Left ventricle myocardium inferior (tissue), 1 donor: ENCODE measurements at regions not wholly inside any gene's neighbourhood (a gene's known extent, or its start where the extent isn't known, plus 50 kb on each side); places are given as distances from the start of the nearest gene placed in this dataset.
"Not testable (repeated sequence)": the region's sequence is repeated elsewhere in the genome, so short reads cannot be mapped to it uniquely, and the experiment has no call there.

ENCODE experiments used
- DNase-seq: peaks from one replicate; pipeline ENCODE4 v3.0.0-alpha.2; 2020
- H3K27ac ChIP-seq: fragments of 200-600 bp; replicated peaks from 2 replicates; pipeline ENCODE4 v1.8.0; 2021
- H3K27me3 ChIP-seq: fragments of 200-600 bp; 2 replicates; pipeline ENCODE4 v1.8.0; 2021; ENCODE audit warnings: low read depth
- H3K36me3 ChIP-seq: fragments of 200-600 bp; 2 replicates; pipeline ENCODE4 v1.8.0; 2021
- H3K4me1 ChIP-seq: fragments of 200-600 bp; 2 replicates; pipeline ENCODE4 v1.8.0; 2021
- H3K4me3 ChIP-seq: fragments of 200-600 bp; 2 replicates; pipeline ENCODE4 v1.8.0; 2021; ENCODE audit warnings: mild to moderate bottlenecking, moderate library complexity
- H3K9me3 ChIP-seq: fragments of 200-600 bp; replicated peaks from 2 replicates; pipeline ENCODE4 v1.8.0; 2021
- CTCF ChIP-seq: fragments of 200-600 bp; IDR thresholded peaks from 2 replicates; pipeline ENCODE4 v1.8.0; 2021; ENCODE audit warnings: antibody characterized with exemption, mild to moderate bottlenecking, borderline replicate concordance
- intact Hi-C: fragments of 100-400 bp; cut with micrococcal nuclease; formaldehyde crosslinking; loops from one replicate; pipeline ENCODE4 v1.11.0; 2022
- donor health status: DM: no; HTN: yes; CAD: no; lungs with severe emphysema.

DNA sequence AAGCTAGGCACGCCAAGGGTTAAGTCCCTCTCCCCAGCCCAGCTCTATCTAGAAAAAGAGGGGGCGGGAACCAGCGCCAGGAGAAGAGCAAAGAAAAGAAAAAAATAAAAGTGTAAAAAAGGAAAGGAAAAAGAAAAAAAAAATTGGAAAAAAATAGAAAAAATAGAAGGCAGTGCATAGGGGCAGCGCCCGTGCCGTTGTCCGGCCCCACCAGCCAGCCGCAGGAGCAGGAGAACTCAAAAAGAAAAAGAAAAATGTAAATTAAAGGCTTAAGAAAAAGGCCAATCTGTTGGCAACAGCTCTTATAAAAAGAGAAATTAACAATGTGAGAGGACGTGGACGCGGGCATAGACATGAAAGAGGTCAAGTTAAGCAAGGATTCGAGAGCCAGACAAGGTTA, 105.4 kb upstream of the ZNF98 start:
- H3K36me3 ChIP-seq: no peaks in the 10 kb centered on the region
- peak overlapping the region; percentile 50 for H3K27ac ChIP-seq
- intact Hi-C loops: no loop called here
- H3K4me1 ChIP-seq: no peaks in the 10 kb centered on the region
- H3K4me3 ChIP-seq: peak overlapping the region; percentile 30
- DNase-seq: no peak
- no peak for TF ChIP-seq CTCF
- no peaks in the 10 kb centered on the region for H3K9me3 ChIP-seq
- peaks cover 51% of the 10 kb centered on the region for H3K27me3 ChIP-seq

DNA sequence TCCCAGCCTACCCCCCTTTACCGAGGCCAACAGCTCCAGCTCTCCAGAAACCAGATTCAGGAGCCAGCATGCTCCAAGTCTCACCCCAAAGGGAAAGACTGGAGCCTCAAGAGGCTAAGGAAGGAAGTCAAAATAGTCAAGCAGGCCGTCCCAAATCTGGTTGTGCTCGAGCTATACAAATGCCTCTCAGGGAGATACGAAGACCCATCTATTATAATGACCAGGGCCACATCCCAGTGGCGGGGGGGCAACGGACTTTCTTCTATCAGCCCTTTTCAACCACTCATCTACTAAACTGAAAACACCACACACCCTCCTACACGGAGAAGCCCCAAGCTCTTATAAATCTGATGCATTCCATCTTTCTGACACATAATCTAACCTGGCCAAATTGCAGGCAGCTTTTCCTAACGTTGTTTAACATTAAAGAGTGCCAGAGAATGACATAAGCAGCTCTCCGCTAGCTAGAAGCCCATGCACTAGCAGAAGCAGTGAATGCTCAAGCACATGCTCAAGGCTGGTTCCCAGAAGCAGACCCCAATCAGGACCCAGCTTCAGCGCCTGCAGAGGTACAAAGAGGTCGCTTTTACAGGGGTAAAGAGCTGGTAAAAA, 104.6 kb upstream of the ZNF98 start:
- H3K9me3 ChIP-seq: no peaks in the 10 kb centered on the region
- intact Hi-C loops: no loop called here
- H3K27me3 ChIP-seq: peaks cover 43% of the 10 kb centered on the region
- peak overlapping the region; percentile 50 for H3K27ac ChIP-seq
- H3K4me1 ChIP-seq: no peaks in the 10 kb centered on the region
- H3K36me3 ChIP-seq: no peaks in the 10 kb centered on the region
- no peak for TF ChIP-seq CTCF
- peak overlapping the region; percentile 30 for H3K4me3 ChIP-seq
- DNase-seq: no peak

DNA sequence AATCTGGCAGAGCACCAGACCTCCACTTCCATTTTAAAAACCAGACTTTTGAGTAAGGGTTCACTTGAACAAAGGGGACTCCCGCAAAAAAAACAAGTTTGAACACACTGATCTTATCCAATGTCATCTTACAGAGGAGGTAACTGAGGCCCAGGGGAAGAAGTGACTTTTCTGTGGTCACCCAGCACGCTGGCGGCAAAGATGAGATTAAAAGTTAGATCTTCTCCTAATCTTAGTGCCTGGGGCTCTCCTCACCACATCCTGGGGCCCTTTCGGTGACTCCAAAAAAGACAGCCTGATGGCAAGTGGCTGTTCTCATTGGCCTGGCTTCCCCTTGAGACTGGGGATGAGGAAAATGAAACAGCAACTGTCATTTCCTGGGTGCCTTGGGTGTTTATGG, 101.8 kb upstream of the ZNF98 start:
- peaks cover 15% of the 10 kb centered on the region for H3K27me3 ChIP-seq

DNA sequence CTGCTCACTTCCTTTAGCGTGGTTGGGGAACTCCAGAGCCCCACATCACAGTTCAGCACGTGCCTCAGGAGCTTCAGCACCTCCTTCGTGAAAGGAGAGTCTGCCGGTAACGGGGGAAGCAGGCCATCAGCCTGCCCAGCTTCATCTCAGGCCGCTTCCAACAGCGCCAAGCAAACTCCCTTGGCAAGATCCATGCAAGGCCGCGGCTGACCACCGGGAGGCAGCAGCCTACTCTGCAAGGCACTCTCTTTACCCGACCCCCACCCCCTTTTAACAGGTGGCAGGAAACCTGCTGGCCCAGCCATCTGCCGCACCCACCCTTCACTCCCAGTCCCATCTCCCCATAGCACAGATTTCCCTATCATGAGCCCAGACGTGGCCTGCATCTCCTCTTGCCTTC, 97.4 kb upstream of the ZNF98 start:
- DNase-seq, H3K36me3 ChIP-seq, H3K4me1 ChIP-seq, intact Hi-C loops, H3K27ac ChIP-seq, H3K4me3 ChIP-seq: not testable (repeated sequence)
- Histone ChIP-seq H3K27me3 (peaks cover 15% of the 10 kb centered on the region), H3K9me3 (peaks cover 29% of the 10 kb centered on the region)

More for the DNA sequence above, 101.8 kb upstream of the ZNF98 start:
- no peak for TF ChIP-seq CTCF
- Histone ChIP-seq H3K9me3 (peaks cover 4% of the 10 kb centered on the region), H3K36me3 (no peaks in the 10 kb centered on the region), H3K4me1 (no peaks in the 10 kb centered on the region), H3K4me3 (no peak overlapping the region), H3K27ac (no peak overlapping the region)
- DNase-seq: no peak
- intact Hi-C loops: no loop called here

GRCh38 chr19:22519152-22519551, 97.0 kb upstream of the ZNF98 start:
- no peak overlapping the region for H3K4me3 ChIP-seq
- no peaks in the 10 kb centered on the region for H3K36me3 ChIP-seq
- no peak for TF ChIP-seq CTCF
- intact Hi-C loops: no loop called here
- H3K27ac ChIP-seq: no peak overlapping the region
- peaks cover 29% of the 10 kb centered on the region for H3K9me3 ChIP-seq
- H3K27me3 ChIP-seq: peaks cover 11% of the 10 kb centered on the region
- no peaks in the 10 kb centered on the region for H3K4me1 ChIP-seq
- no peak for DNase-seq

GRCh38 chr19:22517496-22518411, 95.6 kb upstream of the ZNF98 start:
- H3K27ac ChIP-seq: no peak overlapping the region
- peaks cover 11% of the 10 kb centered on the region for H3K27me3 ChIP-seq
- no peaks in the 10 kb centered on the region for H3K36me3 ChIP-seq
- no peak for DNase-seq
- H3K4me1 ChIP-seq: no peaks in the 10 kb centered on the region
- intact Hi-C loops: no loop called here
- no peak for TF ChIP-seq CTCF
- no peak overlapping the region for H3K4me3 ChIP-seq
- H3K9me3 ChIP-seq: peaks cover 29% of the 10 kb centered on the region
